HepG2 (cell line): ENCODE measurements at regions not wholly inside any gene's neighbourhood (a gene's known extent, or its start where the extent isn't known, plus 50 kb on each side); places are given as distances from the start of the nearest gene placed in this dataset.

Experiments used
- BCLAF1 ChIP-seq: fragments of 450-650 bp; IDR thresholded peaks from 2 replicates; pipeline ENCODE4 v1.6.1; 2017; ENCODE audit warnings: mild to moderate bottlenecking
- CTCF ChIP-seq: sonication (generic); formaldehyde crosslinking; IDR thresholded peaks from 2 replicates; pipeline ENCODE4 v1.5.0; 2020; ENCODE audit warnings: mild to moderate bottlenecking, missing genetic modification reagents, moderate library complexity
- FOXM1 ChIP-seq: sonication (generic); formaldehyde crosslinking; IDR thresholded peaks from 2 replicates; pipeline ENCODE4 v1.5.0; 2020; ENCODE audit warnings: missing genetic modification reagents
- KDM1A ChIP-seq: IDR thresholded peaks from 2 replicates; pipeline ENCODE4 v1.6.1; 2016; ENCODE audit warnings: missing compliant biosample characterization
- NFE2 ChIP-seq: sonication (generic); formaldehyde crosslinking; IDR thresholded peaks from 2 replicates; pipeline ENCODE4 v1.4.0; 2020; ENCODE audit warnings: missing genetic modification reagents
- PHF8 ChIP-seq: sonication (generic); formaldehyde crosslinking; IDR thresholded peaks from 2 replicates; pipeline ENCODE4 v1.5.0; 2020; ENCODE audit warnings: missing genetic modification reagents
- SKIL ChIP-seq: sonication (generic); formaldehyde crosslinking; IDR thresholded peaks from 2 replicates; pipeline ENCODE4 v1.8.0; 2022; ENCODE audit warnings: missing genetic modification reagents, mild to moderate bottlenecking, moderate library complexity, borderline replicate concordance
- TP53 ChIP-seq: sonication (generic); formaldehyde crosslinking; conservative IDR thresholded peaks from 2 replicates; pipeline ENCODE4 v1.4.0; 2020; ENCODE audit warnings: missing genetic modification reagents
- ZFP36 ChIP-seq: fragments of 150-350 bp; IDR thresholded peaks from 2 replicates; pipeline ENCODE4 v1.6.1; 2018; ENCODE audit warnings: borderline replicate concordance, low read length, low read depth; ENCODE audit not compliant: partially characterized antibody
- ZNF670 ChIP-seq: sonication (generic); formaldehyde crosslinking; IDR thresholded peaks from 2 replicates; pipeline ENCODE4 v1.8.0; 2022; ENCODE audit warnings: mild to moderate bottlenecking, missing genetic modification reagents, borderline replicate concordance
- ZNF784 ChIP-seq: sonication (generic); formaldehyde crosslinking; IDR thresholded peaks from 2 replicates; pipeline ENCODE4 v1.5.1; 2020; ENCODE audit warnings: missing genetic modification reagents, mild to moderate bottlenecking, borderline replicate concordance
- ZSCAN29 ChIP-seq: sonication (generic); formaldehyde crosslinking; conservative IDR thresholded peaks from 2 replicates; pipeline ENCODE4 v1.4.0; 2020; ENCODE audit warnings: mild to moderate bottlenecking, missing genetic modification reagents

GRCh38 chr6:16846399-16846778, 85.1 kb upstream of the ATXN1 start:
- TF ChIP-seq ZSCAN29 (CRISPR knock-in tag) (no peak), KDM1A (CRISPR knock-in tag) (no peak), PHF8 (no peak), CTCF (no peak), TP53 (CRISPR knock-in tag) (no peak), NFE2 (CRISPR knock-in tag) (no peak), FOXM1 (CRISPR knock-in tag) (no peak), ZNF784 (CRISPR knock-in tag) (no peak), BCLAF1 (no peak), SKIL (CRISPR knock-in tag) (no peak), ZFP36 (no peak), ZNF670 (CRISPR knock-in tag) (no peak)
